ENCODE measurements at regions not wholly inside any gene's neighbourhood (a gene's known extent, or its start where the extent isn't known, plus 50 kb on each side); places are given as distances from the start of the nearest gene placed in this dataset.

GRCh38 chr11:69912911-69913451 lies 93.8 kb upstream of the FGF3 start:
- ChIA-PET RAD21 (ENCODE audit: unreplicated experiment) (no interaction called here), POLR2A (no interaction called here), SMC1A (ENCODE audit: uncharacterized antibody, unreplicated experiment) (no interaction called here), CTCF (no interaction called here)
- H2AFZ ChIP-seq (ENCODE audit: control insufficient read depth, low read depth, low read length): no peak overlapping the region
- H3K9ac ChIP-seq (ENCODE audit: control insufficient read depth, insufficient read depth, low read length): no peak overlapping the region
- H3K36me3 ChIP-seq (ENCODE audit: control insufficient read depth in 2 of 2, insufficient read depth in 2 of 2, low read length in 1 of 2): no peaks in the 10 kb centered on the region
- FAIRE-seq: no peak
- H4K20me1 ChIP-seq (ENCODE audit: control insufficient read depth, insufficient read depth): no peaks in the 10 kb centered on the region
- intact Hi-C loops (cut with micrococcal nuclease; ENCODE audit: unreplicated experiment) (no loop called here), in situ Hi-C loops (cut with MboI) (loop anchor here (5.0 kb wide), 1 partner anchor 284 kb away; no protein-coding TSS in a partner anchor)
- peak; percentile 73 for ATAC-seq
- no peak for DNase-seq (ENCODE audit: low read depth, low spot score)
- H3K4me1 ChIP-seq (ENCODE audit: control insufficient read depth, insufficient read depth, low read length): no peaks in the 10 kb centered on the region
- H3K4me2 ChIP-seq (ENCODE audit: control insufficient read depth, insufficient read depth): no peak overlapping the region
- BruUV-seq (replicated peaks): no TSS peak
- no peaks in the 10 kb centered on the region for H3K9me3 ChIP-seq (replicated peaks; ENCODE audit: control insufficient read depth, insufficient read depth, low read length)
- no peaks in the 10 kb centered on the region for H3K79me2 ChIP-seq (ENCODE audit: control insufficient read depth, insufficient read depth, low read length)
- TF ChIP-seq, protein P1, sequence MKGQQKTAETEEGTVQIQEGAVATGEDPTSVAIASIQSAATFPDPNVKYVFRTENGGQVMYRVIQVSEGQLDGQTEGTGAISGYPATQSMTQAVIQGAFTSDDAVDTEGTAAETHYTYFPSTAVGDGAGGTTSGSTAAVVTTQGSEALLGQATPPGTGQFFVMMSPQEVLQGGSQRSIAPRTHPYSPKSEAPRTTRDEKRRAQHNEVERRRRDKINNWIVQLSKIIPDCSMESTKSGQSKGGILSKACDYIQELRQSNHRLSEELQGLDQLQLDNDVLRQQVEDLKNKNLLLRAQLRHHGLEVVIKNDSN (IDR thresholded peaks at IDR 0.05; ENCODE audit: borderline replicate concordance, extremely low read length, insufficient read depth, low read depth, low read length): peak; percentile 47
- TF ChIP-seq CTCF (IDR thresholded peaks at IDR 0.05 in 2 of 3, conservative IDR thresholded peaks at IDR 0.05 in 1 of 3; ENCODE audit: control insufficient read depth in 2 of 3, extremely low read depth in 1 of 3, insufficient read depth in 1 of 3, low read depth in 3 of 3, low read length in 3 of 3) (peak in 2 of 3 experiments; percentile 13 to 36; a peak in 2 of 6 replicates), BRCA1 (IDR thresholded peaks at IDR 0.05; ENCODE audit: low read depth, low read length) (no peak)
- no peaks in the 10 kb centered on the region for H3K27me3 ChIP-seq (replicated peaks in 1 of 2; ENCODE audit: control insufficient read depth in 2 of 2, insufficient read depth in 2 of 2, low read length in 1 of 2)
- H3K27ac ChIP-seq (ENCODE audit: control insufficient read depth, insufficient read depth): no peak overlapping the region
- 23% methylated on average over 16 of the region's 16 CpGs for WGBS (ENCODE audit: insufficient coverage, insufficient replicate concordance, low lambda C conversion rate, missing lambda C conversion rate)
- H3K4me3 ChIP-seq: no peak overlapping the region

Measured in GM12878 (cell line).